Erythroblast (primary cell): ENCODE measurements at regions not wholly inside any gene's neighbourhood (a gene's known extent, or its start where the extent isn't known, plus 50 kb on each side); places are given as distances from the start of the nearest gene placed in this dataset.

Source experiments
- DNase-seq, 2 experiments: peaks; one replicate each; lab custom pipeline; 2025; lab: John Stamatoyannopoulos, UW
- GATA1 ChIP-seq: IDR thresholded peaks from 2 replicates; pipeline ENCODE4 v1.6.1; 2011; ENCODE audit warnings: low read depth, mild to moderate bottlenecking, control low read depth, low read length, moderate library complexity
- POLR2A ChIP-seq: IDR thresholded peaks from 2 replicates; pipeline ENCODE4 v1.6.1; 2011; ENCODE audit warnings: mild to moderate bottlenecking, low read length

DNA sequence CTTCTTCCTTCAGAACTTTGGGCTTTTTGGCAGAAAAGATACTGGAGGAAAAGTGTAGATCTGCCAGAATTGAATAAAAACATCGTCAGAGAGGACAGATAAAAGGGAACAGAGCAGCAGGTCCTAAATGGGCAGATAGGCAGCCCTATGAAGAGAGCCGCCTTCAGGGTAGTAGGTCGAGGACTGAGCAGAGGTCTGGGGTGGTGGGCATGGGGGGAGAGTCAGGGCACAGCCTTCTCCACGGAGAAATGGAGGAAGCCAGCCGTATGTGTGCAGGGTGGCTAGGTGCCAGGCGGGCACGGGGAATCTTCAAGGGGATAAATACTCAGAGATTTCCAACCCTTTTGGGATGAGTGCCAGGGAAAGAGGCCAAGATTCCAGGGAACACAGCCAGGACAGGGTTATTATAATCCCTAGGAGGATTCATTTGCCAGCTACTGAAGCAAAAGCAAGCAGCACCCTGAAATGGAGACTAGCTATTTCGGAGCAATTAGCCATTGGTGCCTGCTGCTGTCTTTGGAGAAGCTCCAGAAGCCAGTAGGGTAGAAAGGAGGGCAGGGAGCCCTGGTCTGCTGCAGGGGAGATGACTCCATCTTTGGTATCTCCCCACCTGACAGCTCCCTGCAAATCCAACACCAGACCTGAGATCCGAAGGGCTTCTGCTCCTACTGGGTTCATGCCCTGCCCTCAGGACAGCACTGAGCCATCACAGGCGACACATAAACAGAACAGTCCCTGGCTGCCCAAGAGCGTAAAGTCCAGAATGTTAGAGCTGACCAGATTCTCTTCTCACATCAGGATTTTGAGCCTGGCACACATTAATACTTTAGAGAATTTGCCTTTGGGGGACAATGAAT is 174.5 kb upstream of the NTM start:
- TF ChIP-seq GATA1 (no peak), POLR2A (no peak)
- DNase-seq = no peak

DNA sequence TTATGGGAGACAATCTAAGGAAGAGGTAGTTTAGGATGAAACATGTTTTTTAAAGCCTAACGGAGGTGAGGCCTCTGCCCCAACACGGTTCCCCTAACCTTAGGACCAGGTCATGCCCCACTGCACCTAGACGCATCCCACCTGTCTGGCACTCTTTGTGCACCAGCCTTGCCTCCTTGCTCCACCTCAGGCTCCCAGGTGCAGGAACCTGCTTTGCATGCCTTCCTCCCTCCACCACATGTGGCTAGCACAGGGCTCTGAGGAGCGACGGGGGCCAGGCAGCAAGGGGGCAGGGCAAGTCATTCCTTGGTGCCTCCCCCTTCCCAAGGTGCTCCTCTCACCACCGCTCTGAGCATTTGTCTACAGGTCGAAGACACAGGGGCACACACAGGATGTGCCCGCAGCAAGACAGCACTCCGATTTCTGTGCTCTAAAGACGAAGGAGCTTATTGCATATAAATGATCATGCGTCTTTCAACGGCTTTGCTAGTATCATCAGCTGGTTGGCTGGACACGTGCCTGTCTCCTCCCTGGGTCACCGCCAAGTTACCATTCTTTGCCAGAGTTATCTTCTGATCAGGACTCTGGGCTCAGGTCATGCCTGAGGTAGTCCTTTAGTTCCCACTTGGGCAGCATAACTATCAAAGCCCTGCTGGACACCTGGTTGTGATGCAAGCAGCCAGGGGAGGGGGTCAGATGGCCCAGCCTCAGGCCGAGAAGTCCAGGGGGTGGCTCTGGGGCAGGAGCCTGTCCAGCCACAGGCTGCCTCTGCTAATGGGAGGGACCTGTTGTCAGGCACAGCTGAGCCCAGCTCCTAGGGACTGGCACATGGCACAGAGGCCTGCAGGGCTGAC is 172.0 kb upstream of the NTM start:
- TF ChIP-seq GATA1 = no peak
- TF ChIP-seq POLR2A = no peak
- no peak for DNase-seq

- no peak for DNase-seq
- no peak for TF ChIP-seq POLR2A
- TF ChIP-seq GATA1 = no peak
These were observed 171.5 kb upstream of the NTM start for GRCh38 chr11:131199015-131199280.

DNA sequence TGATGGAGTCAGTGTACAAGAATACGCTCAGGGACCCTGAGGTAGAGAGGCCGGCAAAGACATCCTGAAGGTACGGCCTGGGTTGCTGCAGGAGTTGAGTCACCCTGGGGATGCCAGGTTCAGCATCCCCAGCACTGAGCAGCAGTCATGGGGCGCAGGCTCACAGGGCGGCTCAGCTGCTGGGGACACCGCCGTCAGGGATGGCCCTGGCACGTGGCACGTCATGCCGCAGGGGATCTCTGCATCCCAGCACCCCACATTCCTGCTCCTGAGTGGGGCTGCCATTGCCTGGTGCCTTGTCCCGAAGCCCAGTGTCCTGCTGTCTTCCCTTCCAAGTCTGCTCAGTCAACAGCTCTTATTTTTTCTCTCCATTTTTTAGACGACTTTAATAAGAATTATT is 168.7 kb upstream of the NTM start:
- no peak for DNase-seq
- TF ChIP-seq POLR2A = no peak
- TF ChIP-seq GATA1 = no peak

DNA sequence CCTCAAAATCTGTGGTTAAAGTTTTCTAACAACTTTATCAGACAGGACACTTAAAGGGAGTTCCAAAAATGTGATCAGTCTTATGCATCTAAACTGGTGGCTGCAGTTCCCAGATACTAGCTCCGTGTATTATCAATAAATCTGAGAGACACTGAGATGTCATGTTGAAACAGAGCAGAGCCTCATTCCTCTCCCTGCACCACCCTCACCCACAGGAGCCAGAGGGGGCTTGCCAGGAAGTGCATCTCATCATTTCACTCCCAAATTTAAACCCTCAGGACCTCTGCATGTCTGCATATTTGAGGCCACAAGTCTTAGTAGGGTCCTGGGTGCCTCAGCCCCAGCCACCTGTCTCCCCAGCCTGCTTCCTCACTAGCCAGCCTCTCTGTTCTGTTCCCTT is 167.4 kb upstream of the NTM start:
- no peak for DNase-seq
- no peak for TF ChIP-seq GATA1
- no peak for TF ChIP-seq POLR2A

- no peak for DNase-seq
- TF ChIP-seq GATA1 = no peak
- TF ChIP-seq POLR2A = no peak
These were observed 166.1 kb upstream of the NTM start for GRCh38 chr11:131204282-131204681.

DNA sequence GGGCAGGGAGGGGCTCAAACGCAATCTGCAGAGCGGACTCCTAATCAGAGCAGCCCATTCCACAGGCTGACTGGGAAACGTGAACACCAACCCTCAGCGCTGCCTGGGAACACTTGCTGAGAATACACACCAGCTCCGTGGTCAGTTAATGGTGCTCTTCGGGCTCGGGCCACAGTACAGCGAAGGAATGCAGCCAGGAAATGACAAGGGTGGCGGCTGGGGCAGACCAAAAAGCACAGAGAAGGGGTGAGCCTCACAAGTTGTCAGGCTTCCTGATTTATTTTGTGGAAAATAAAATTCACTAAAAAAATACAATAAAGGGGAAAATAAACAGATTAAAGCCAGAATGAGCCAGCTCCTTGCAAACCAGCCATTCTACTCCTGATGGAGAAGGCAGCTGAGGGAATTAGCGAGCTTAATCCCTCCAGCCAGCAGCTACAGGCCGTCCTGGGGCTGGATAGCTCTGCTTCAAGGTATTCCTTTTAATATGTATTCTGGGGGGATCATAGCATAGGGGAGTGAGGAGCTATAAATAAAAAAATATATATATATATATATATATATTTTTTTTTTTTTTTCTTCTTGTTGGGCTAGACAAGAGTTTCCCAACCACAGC is 165.5 kb upstream of the NTM start:
- DNase-seq = no peak
- no peak for TF ChIP-seq GATA1
- TF ChIP-seq POLR2A = no peak

DNA sequence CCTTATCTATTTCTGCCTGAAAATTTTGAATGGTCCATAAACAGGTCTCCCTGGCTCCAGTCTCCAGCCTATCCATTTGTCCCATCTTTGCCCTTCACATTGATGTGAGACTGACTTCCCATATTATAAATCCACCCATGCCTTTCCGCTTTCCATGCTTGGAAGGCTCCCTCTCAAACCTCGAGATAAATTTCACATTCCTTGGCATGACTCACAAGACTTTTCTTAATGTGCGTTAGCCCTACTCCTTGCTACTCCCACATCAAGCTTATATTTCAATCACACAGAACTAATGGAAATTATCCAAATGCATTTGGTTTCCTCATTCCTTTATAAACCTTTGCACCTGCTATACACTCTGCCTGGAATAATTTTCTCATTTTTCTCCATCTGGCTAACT is 163.7 kb upstream of the NTM start:
- DNase-seq = no peak
- TF ChIP-seq POLR2A (no peak), GATA1 (no peak)

GRCh38 chr11:131207901-131208300 is 162.5 kb upstream of the NTM start:
- DNase-seq = no peak
- TF ChIP-seq POLR2A (no peak), GATA1 (no peak)

- TF ChIP-seq POLR2A = no peak
- TF ChIP-seq GATA1 = no peak
- DNase-seq = no peak
These were observed 152.8 kb upstream of the NTM start for GRCh38 chr11:131217313-131218310.

DNA sequence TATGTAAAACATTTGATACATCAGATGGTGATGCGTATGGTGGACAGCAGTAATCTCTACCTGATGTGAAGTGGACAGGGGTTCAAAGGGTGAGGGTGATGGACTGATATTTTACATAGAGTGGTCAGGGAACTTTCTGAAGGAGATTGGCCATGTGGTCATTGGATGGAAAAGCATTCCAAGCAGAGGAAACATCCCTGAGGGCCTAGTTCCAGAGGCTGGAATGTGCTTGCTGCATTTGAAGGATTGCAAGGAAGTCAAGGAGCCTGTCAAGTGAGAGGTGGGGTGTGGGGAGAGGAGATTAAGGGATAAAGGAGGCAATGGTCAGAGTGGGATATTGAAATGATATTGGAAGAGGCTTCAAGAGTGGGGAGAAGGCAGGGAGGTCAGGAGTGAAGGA is 151.9 kb upstream of the NTM start:
- DNase-seq = no peak
- TF ChIP-seq POLR2A (no peak), GATA1 (no peak)

GRCh38 chr11:131219646-131220045 is 150.8 kb upstream of the NTM start:
- DNase-seq = no peak
- TF ChIP-seq GATA1 (no peak), POLR2A (no peak)

DNA sequence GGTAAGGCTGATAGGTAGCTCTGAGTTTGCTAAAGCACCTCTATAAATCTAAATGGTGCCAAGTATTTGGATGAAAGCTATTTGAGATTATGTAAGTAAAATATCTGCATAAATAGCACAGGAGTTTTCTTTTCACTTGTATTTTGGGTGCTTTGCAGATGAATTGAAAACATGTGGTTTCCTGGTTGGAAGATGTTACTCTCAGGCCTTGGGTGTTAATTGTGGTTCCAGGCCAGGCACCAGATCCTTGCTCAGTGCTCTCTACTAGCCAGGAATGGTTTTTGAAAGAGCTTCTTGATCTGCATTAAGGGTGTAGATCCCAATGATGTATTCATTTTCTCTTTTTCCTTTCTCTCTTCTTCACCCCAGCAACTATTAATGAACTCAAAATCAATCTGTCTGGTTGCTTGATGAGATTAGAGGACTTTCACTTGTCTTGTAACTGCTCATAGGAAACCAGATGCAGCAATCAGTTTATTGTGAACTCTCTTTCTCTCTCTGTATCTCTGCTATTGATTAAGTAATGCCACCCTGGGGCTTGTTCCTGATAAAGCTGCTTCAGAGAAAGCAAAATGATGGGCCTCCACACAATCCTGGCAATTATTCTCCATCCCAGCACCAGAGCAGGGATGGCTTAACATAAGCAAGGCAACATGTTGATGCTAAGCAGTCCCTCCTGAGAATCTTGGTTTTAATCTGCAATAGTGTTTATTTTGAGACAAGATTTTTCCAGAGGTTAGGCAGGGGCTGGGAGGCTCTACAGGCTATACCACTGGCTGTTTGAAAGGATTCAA is 147.0 kb upstream of the NTM start:
- TF ChIP-seq GATA1 = no peak
- TF ChIP-seq POLR2A = no peak
- DNase-seq = no peak
